Neuronal stem cell (in vitro differentiated cells): ENCODE measurements at regions not wholly inside any gene's neighbourhood (a gene's known extent, or its start where the extent isn't known, plus 50 kb on each side); places are given as distances from the start of the nearest gene placed in this dataset.

ENCODE experiments used
- DNase-seq: peaks from one replicate; pipeline ENCODE4 v3.0.0-alpha.2; 2013; ENCODE audit warnings: low spot score
- H2AFZ ChIP-seq: one replicate; pipeline ENCODE4 v1.6.1; 2013; ENCODE audit warnings: mild to moderate bottlenecking, low read length, inconsistent platforms
- H2AK5ac ChIP-seq: 2 replicates; pipeline ENCODE4 v1.6.1; 2013; ENCODE audit warnings: low read depth, mild to moderate bottlenecking, inconsistent platforms, low read length, moderate library complexity, mixed read lengths
- H2BK120ac ChIP-seq: 2 replicates; pipeline ENCODE4 v1.6.1; 2013; ENCODE audit warnings: low read depth, mild to moderate bottlenecking, inconsistent platforms, low read length, moderate library complexity, mixed read lengths
- H2BK12ac ChIP-seq: one replicate; pipeline ENCODE4 v1.6.1; 2013; ENCODE audit warnings: low read length, inconsistent platforms
- H2BK15ac ChIP-seq: 2 replicates; pipeline ENCODE4 v1.6.1; 2013; ENCODE audit warnings: mild to moderate bottlenecking, low read length, inconsistent platforms, mixed read lengths
- H2BK5ac ChIP-seq: one replicate; pipeline ENCODE4 v1.6.1; 2013; ENCODE audit warnings: inconsistent platforms, mild to moderate bottlenecking, low read length, moderate library complexity
- H3K14ac ChIP-seq: one replicate; pipeline ENCODE4 v1.6.1; 2013; ENCODE audit warnings: low read length, inconsistent platforms
- H3K18ac ChIP-seq: 2 replicates; pipeline ENCODE4 v1.6.1; 2013; ENCODE audit warnings: low read length, inconsistent platforms
- H3K23ac ChIP-seq: 2 replicates; pipeline ENCODE4 v1.6.1; 2013; ENCODE audit warnings: low read depth, mild to moderate bottlenecking, mixed read lengths, low read length, inconsistent platforms; ENCODE audit not compliant: poor library complexity
- H3K27ac ChIP-seq: replicated peaks from 3 replicates; pipeline ENCODE4 v1.5.1; 2013; ENCODE audit warnings: low read length, inconsistent platforms
- H3K27me3 ChIP-seq, 3 experiments: 2 replicates each; pipeline ENCODE4 v1.6.1; 2013; ENCODE audit warnings: low read length in 3 of 3, mild to moderate bottlenecking in 2 of 3, inconsistent platforms in 1 of 3, low read depth in 1 of 3, mixed read lengths in 1 of 3, moderate library complexity in 1 of 3; ENCODE audit not compliant: control insufficient read depth in 3 of 3, insufficient read depth in 3 of 3
- H3K36me3 ChIP-seq, 2 donors: replicated peaks in 1 of 2; 2 replicates each; pipeline ENCODE4 v1.6.1; 2013; ENCODE audit warnings: low read length in 2 of 2; ENCODE audit not compliant: control insufficient read depth in 2 of 2, insufficient read depth in 2 of 2
- H3K4ac ChIP-seq: 2 replicates; pipeline ENCODE4 v1.6.1; 2013; ENCODE audit warnings: inconsistent platforms, mild to moderate bottlenecking, low read length, moderate library complexity
- H3K4me1 ChIP-seq, 2 donors: 1 replicate in 1 of 2; 2 replicates in 1 of 2; pipeline ENCODE4 v1.6.1; 2013; ENCODE audit warnings: low read length in 2 of 2, low read depth in 1 of 2; ENCODE audit not compliant: control insufficient read depth in 2 of 2, insufficient read depth in 1 of 2
- H3K4me2 ChIP-seq: one replicate; pipeline ENCODE4 v1.6.1; 2013; ENCODE audit warnings: mild to moderate bottlenecking, low read length, inconsistent platforms; ENCODE audit not compliant: insufficient read depth, poor library complexity, severe bottlenecking
- H3K4me3 ChIP-seq, 2 donors: 2 replicates each; pipeline ENCODE4 v1.5.1; 2013; ENCODE audit warnings: low read length in 2 of 2, mild to moderate bottlenecking in 2 of 2, inconsistent platforms in 1 of 2, moderate library complexity in 1 of 2
- H3K79me1 ChIP-seq: one replicate; pipeline ENCODE4 v1.6.1; 2013; ENCODE audit warnings: low read depth, mild to moderate bottlenecking, inconsistent platforms, low read length, moderate library complexity
- H3K9ac ChIP-seq: one replicate; pipeline ENCODE4 v1.6.1; 2013; ENCODE audit warnings: mild to moderate bottlenecking, low read depth, low read length, inconsistent platforms; ENCODE audit not compliant: poor library complexity
- H3K9me3 ChIP-seq, 2 donors: replicated peaks in 1 of 2; 2 replicates each; pipeline versions ENCODE3 to v1.6.1; 2013; ENCODE audit warnings: low read length in 2 of 2, mild to moderate bottlenecking in 2 of 2, inconsistent platforms in 1 of 2, low read depth in 1 of 2, mixed read lengths in 1 of 2, moderate library complexity in 1 of 2; ENCODE audit not compliant: control insufficient read depth in 2 of 2, insufficient read depth in 1 of 2
- H4K8ac ChIP-seq: one replicate; pipeline ENCODE4 v1.6.1; 2013; ENCODE audit warnings: low read depth, mild to moderate bottlenecking, inconsistent platforms, low read length, moderate library complexity
- H4K91ac ChIP-seq: one replicate; pipeline ENCODE4 v1.6.1; 2013; ENCODE audit warnings: low read length, low read depth, mild to moderate bottlenecking, inconsistent platforms; ENCODE audit not compliant: poor library complexity
- WGBS, 2 donors: extraction: QIAGEN DNeasy Blood & Tissue Kit; methylation state at CpG; one replicate each; pipeline ENCODE4 v1.1.7; 2013; ENCODE audit warnings: missing lambda C conversion rate in 2 of 2, mixed read lengths in 1 of 2; ENCODE audit not compliant: insufficient read length in 2 of 2, insufficient replicate concordance in 1 of 2; ENCODE audit errors: extremely low coverage in 2 of 2; 5-methylcytosine and 5-hydroxymethylcytosine counted together

- Histone ChIP-seq H3K9ac (no peak overlapping the region), H2AK5ac (no peak overlapping the region), H3K27me3 (no peaks in the 10 kb centered on the region), H3K23ac (no peak overlapping the region), H3K79me1 (no peaks in the 10 kb centered on the region), H3K27ac (no peak overlapping the region), H2BK15ac (no peak overlapping the region), H3K9me3 (no peaks in the 10 kb centered on the region), H2AFZ (no peak overlapping the region), H3K18ac (no peak overlapping the region), H3K14ac (no peak overlapping the region), H4K91ac (no peak overlapping the region), H2BK12ac (no peak overlapping the region), H3K4me2 (no peak overlapping the region), H3K36me3 (no peaks in the 10 kb centered on the region), H3K4me3 (no peak overlapping the region), H3K4ac (no peak overlapping the region), H3K4me1 (no peaks in the 10 kb centered on the region), H4K8ac (no peak overlapping the region), H2BK120ac (no peak overlapping the region), H2BK5ac (no peak overlapping the region)
- no peak for DNase-seq
- no CpG with 5 or more reads among the region's 1 CpG for WGBS, 2 donors
These were observed 135.2 kb upstream of the COL11A1 start for GRCh38 chr1:103243481-103243880.

DNA sequence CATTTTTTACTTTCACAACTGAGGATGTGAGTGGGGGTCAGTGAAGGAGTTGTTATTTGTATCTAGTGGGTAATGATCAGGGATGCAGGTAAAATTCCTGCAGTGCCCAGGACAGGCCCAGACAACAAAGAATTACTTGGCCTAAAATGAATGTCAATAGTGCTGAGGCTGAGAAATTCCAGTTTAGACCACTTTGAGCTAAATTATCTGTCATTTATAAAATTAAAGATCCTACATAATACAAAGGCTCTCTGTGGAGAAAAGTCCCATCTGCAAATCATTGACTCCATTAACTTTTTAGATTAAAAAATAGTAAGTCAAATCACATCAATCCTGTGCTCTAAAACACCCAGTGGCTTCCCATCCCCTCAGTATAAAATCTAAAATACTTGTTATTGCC lies 130.7 kb upstream of the COL11A1 start:
- Histone ChIP-seq H3K36me3 (no peaks in the 10 kb centered on the region), H3K9ac (no peak overlapping the region), H3K4me3 (no peak overlapping the region), H4K8ac (no peak overlapping the region), H2BK120ac (no peak overlapping the region), H4K91ac (no peak overlapping the region), H3K27ac (no peak overlapping the region), H3K27me3 (no peaks in the 10 kb centered on the region), H3K4me1 (no peaks in the 10 kb centered on the region), H3K14ac (no peak overlapping the region), H3K79me1 (no peaks in the 10 kb centered on the region), H3K18ac (no peak overlapping the region), H2AFZ (no peak overlapping the region), H2BK15ac (no peak overlapping the region), H3K9me3 (peaks cover 0 to 1% of the 10 kb centered on the region in 2 donors), H3K4me2 (no peak overlapping the region), H3K4ac (no peak overlapping the region), H2BK5ac (no peak overlapping the region), H2AK5ac (no peak overlapping the region), H2BK12ac (no peak overlapping the region), H3K23ac (no peak overlapping the region)
- DNase-seq: no peak

DNA sequence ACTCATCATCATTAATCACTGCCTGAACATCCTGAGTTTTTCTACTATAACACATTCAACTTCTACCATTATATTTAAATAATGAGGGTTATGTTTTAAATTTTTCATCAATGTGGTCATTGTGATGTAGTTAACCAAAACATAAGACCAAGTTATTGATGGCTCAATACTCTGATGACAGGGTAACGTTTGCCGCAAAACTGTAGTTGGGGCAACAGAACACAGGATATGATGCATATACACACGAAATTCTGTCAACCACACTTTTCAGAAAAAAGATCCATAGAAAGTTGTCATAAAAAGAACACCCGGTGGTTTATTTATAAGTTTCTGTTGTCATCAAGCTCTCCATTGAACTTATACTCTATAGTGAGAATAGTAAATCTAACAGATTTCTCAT lies 121.7 kb upstream of the COL11A1 start:
- no peak overlapping the region for H2AFZ ChIP-seq
- no peak overlapping the region for H3K23ac ChIP-seq
- H3K18ac ChIP-seq: no peak overlapping the region
- H2BK15ac ChIP-seq: no peak overlapping the region
- H2BK5ac ChIP-seq: no peak overlapping the region
- no peak overlapping the region for H2BK12ac ChIP-seq
- H3K79me1 ChIP-seq: no peaks in the 10 kb centered on the region
- H3K4ac ChIP-seq: no peak overlapping the region
- H3K9ac ChIP-seq: no peak overlapping the region
- H3K36me3 ChIP-seq: no peaks in the 10 kb centered on the region
- no peak overlapping the region for H4K8ac ChIP-seq
- no peak overlapping the region for H2BK120ac ChIP-seq
- H3K14ac ChIP-seq: no peak overlapping the region
- no CpG with 5 or more reads among the region's 4 CpGs for WGBS, 2 donors
- no peak overlapping the region for H3K4me3 ChIP-seq
- H3K4me1 ChIP-seq: no peaks in the 10 kb centered on the region
- no peak for DNase-seq
- no peaks in the 10 kb centered on the region for H3K27me3 ChIP-seq
- no peak overlapping the region for H4K91ac ChIP-seq
- H2AK5ac ChIP-seq: no peak overlapping the region
- no peak overlapping the region for H3K27ac ChIP-seq
- no peak overlapping the region for H3K4me2 ChIP-seq
- H3K9me3 ChIP-seq: no peaks in the 10 kb centered on the region

DNA sequence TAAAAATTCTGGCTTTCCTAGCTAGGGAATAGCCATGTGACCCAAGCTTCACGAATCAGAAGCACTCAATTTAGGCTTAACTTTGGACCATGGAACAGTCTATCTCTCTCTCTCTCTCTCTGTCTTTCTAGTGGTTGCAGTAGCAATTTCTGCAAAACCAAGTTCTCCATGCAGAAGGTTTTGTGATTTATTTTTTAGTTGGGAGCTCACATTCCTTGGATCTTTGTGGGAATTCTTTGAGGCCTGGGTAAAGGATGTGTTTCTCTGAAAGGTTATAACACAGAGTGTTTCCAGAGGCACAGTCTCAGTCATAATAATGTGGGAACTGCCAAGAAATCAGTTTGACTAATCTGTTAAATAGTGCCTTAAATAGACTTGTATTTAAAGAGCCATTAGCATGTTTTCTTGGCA lies 112.3 kb upstream of the COL11A1 start:
- WGBS, 2 donors: no CpG with 5 or more reads among the region's 1 CpG

More for the DNA sequence above, 112.3 kb upstream of the COL11A1 start:
- no peak overlapping the region for H2BK12ac ChIP-seq
- DNase-seq: no peak
- no peaks in the 10 kb centered on the region for H3K79me1 ChIP-seq
- peak overlapping the region; percentile 56 for H2AFZ ChIP-seq
- H3K9me3 ChIP-seq: no peaks in the 10 kb centered on the region
- no peak overlapping the region for H3K14ac ChIP-seq
- H4K8ac ChIP-seq: no peak overlapping the region
- H3K36me3 ChIP-seq: no peaks in the 10 kb centered on the region
- no peaks in the 10 kb centered on the region for H3K4me1 ChIP-seq
- no peak overlapping the region for H3K4me2 ChIP-seq
- no peak overlapping the region for H3K4me3 ChIP-seq
- H2BK120ac ChIP-seq: no peak overlapping the region
- no peaks in the 10 kb centered on the region for H3K27me3 ChIP-seq
- H2BK15ac ChIP-seq: no peak overlapping the region
- H3K27ac ChIP-seq: no peak overlapping the region
- H3K9ac ChIP-seq: no peak overlapping the region
- H2BK5ac ChIP-seq: no peak overlapping the region
- H3K4ac ChIP-seq: no peak overlapping the region
- no peak overlapping the region for H3K18ac ChIP-seq
- no peak overlapping the region for H4K91ac ChIP-seq
- H2AK5ac ChIP-seq: no peak overlapping the region
- no peak overlapping the region for H3K23ac ChIP-seq
